Heart right ventricle (tissue), 16 donors: ENCODE measurements at regions not wholly inside any gene's neighbourhood (a gene's known extent, or its start where the extent isn't known, plus 50 kb on each side); places are given as distances from the start of the nearest gene placed in this dataset.

Source experiments
- ATAC-seq, 8 donors: fragments of 200-7000 bp; cut with Tn5 transposase; one replicate each; pipeline ENCODE4 v1.9.1; 2020; ENCODE audit warnings: mild to moderate bottlenecking in 8 of 8, moderate library complexity in 8 of 8, moderate number of reproducible peaks in 1 of 8
- DNase-seq, 2 donors: peaks; one replicate each; pipeline ENCODE4 v3.0.0-alpha.2; 2020
- H3K27ac ChIP-seq, 10 donors: fragments of 200-600 bp; sonication (generic) in 2 of 10; one replicate each; pipeline versions ENCODE4 v1.5.0 to v1.8.0; 2020 to 2022; ENCODE audit warnings: mild to moderate bottlenecking in 3 of 10
- H3K27me3 ChIP-seq, 7 donors: fragments of 200-600 bp; one replicate each; pipeline ENCODE4 v1.8.0; 2021 to 2022; ENCODE audit warnings: mild to moderate bottlenecking in 2 of 7
- H3K36me3 ChIP-seq, 9 donors: fragments of 200-600 bp; sonication (generic) in 1 of 9; one replicate each; pipeline versions ENCODE4 v1.5.0 to v1.8.0; 2020 to 2022; ENCODE audit warnings: mild to moderate bottlenecking in 2 of 9
- H3K4me1 ChIP-seq, 9 donors: fragments of 200-600 bp; sonication (generic) in 1 of 9; one replicate each; pipeline versions ENCODE4 v1.5.0 to v1.8.0; 2020 to 2022; ENCODE audit warnings: mild to moderate bottlenecking in 4 of 9
- H3K4me3 ChIP-seq, 10 donors: fragments of 200-600 bp; sonication (generic) in 2 of 10; one replicate each; pipeline versions ENCODE4 v1.5.0 to v1.8.0; 2020 to 2022; ENCODE audit warnings: mild to moderate bottlenecking in 7 of 10, moderate library complexity in 2 of 10
- H3K9me3 ChIP-seq, 11 donors: fragments of 200-600 bp in 10 of 11; sonication (generic) in 2 of 11; one replicate each; pipeline versions ENCODE4 v1.5.0 to v1.8.0; 2013 to 2022; ENCODE audit warnings: mild to moderate bottlenecking in 2 of 11, control low read depth in 1 of 11, moderate library complexity in 1 of 11
- CTCF ChIP-seq, 9 donors: fragments of 200-600 bp; sonication (generic) in 2 of 9; IDR thresholded peaks; one replicate each; pipeline versions ENCODE4 v1.5.0 to v1.8.0; 2021 to 2022; ENCODE audit warnings: antibody characterized with exemption in 9 of 9, mild to moderate bottlenecking in 5 of 9, moderate library complexity in 1 of 9
- WGBS, 2 donors: extraction: QIAGEN DNeasy Blood & Tissue Kit; methylation state at CpG; one replicate each; pipeline ENCODE4 v1.1.7; 2013; ENCODE audit warnings: inconsistent platforms in 1 of 2; 5-methylcytosine and 5-hydroxymethylcytosine counted together
- intact Hi-C, 10 donors: fragments of 100-400 bp; cut with DNase I; formaldehyde crosslinking; loops; one replicate each; pipeline versions ENCODE4 v1.11.1 to v1.14.2; 2022
- donor health status: Arrhythmogenic right ventricular cardiomyopathy.
- donor health status: ischemic (EF 13 %, LVEDD 7.1; RV severe dilation, severe dysfunction).
- donor health status: healthy with polysubstance abuse.
- donor health status: DM: no; HTN: yes; CAD: no.
- donor health status: DM: no; HTN: no; CAD: no.
- donor health status: ischemic (EF 25% LVEDD 6.9; RV normal size, moderate dysfunction).
- donor health status: ischemic (EF 25% LVEDD 5.7; RV mildly dilated, moderate dysfunction).
- donor health status: healthy.
- donor health status: DM: yes; HTN: yes; CAD: no.
- donor health status: Ischemic cardiomyopathy.
- donor health status: ischemic (EF 35%, LVEDD 5.7; RV mildly dilated, moderate dysfunction).
- donor health status: nonischemic (EF 11% LVEDD 7.7; RV severe dilation, severe dysfunction).
- donor health status: DM: yes; HTN: yes; CAD: no.
- donor health status: PGD.
- donor health status: ischemic (EF 29% LVEDD 5.4; RV normal size, mild dysfunction).
- donor health status: nonischemic (EF 23%, LVEDD 6.1; RV moderate dilation, normal function).

GRCh38 chr11:76259299-76259908, 53.1 kb upstream of the WNT11 start:
- Histone ChIP-seq H3K27me3 (peaks cover 0 to 2% (median 0%) of the 10 kb centered on the region in 7 donors), H3K9me3 (no peaks in the 10 kb centered on the region), H3K4me3 (no peak overlapping the region), H3K4me1 (no peaks in the 10 kb centered on the region), H3K36me3 (no peaks in the 10 kb centered on the region), H3K27ac (no peak overlapping the region)
- no peak for ATAC-seq
- no peak for DNase-seq
- TF ChIP-seq CTCF (IDR thresholded peaks at IDR 0.05), result no peak
- intact Hi-C loops, result no loop called here

GRCh38 chr11:76257074-76257719, 50.9 kb upstream of the WNT11 start:
- H3K4me3 ChIP-seq, result no peak overlapping the region
- no peaks in the 10 kb centered on the region for H3K4me1 ChIP-seq
- TF ChIP-seq CTCF (IDR thresholded peaks at IDR 0.05), result no peak
- intact Hi-C loops, result no loop called here
- peak in 2 of 8 donors; percentile 28 to 30 for ATAC-seq
- DNase-seq, result no peak
- no peaks in the 10 kb centered on the region for H3K9me3 ChIP-seq
- no peak overlapping the region for H3K27ac ChIP-seq
- peaks cover 0 to 6% (median 0%) of the 10 kb centered on the region in 7 donors for H3K27me3 ChIP-seq
- H3K36me3 ChIP-seq, result no peaks in the 10 kb centered on the region
- 53 to 64% methylated on average over 15 of the region's 15 CpGs for WGBS, 2 donors

- Histone ChIP-seq H3K27ac (no peak overlapping the region), H3K4me3 (no peak overlapping the region)
- WGBS, 2 donors, result 83 to 84% methylated on average over 14 of the region's 14 CpGs
These were observed 50.1 kb upstream of the WNT11 start for GRCh38 chr11:76256448-76256847.

More at GRCh38 chr11:76256448-76256847, 50.1 kb upstream of the WNT11 start:
- no peak for DNase-seq
- Histone ChIP-seq H3K36me3 (no peaks in the 10 kb centered on the region), H3K4me1 (peaks cover 0 to 5% (median 0%) of the 10 kb centered on the region in 9 donors), H3K9me3 (no peaks in the 10 kb centered on the region), H3K27me3 (peaks cover 0 to 6% (median 0%) of the 10 kb centered on the region in 7 donors)
- ATAC-seq, result no peak
- intact Hi-C loops, result no loop called here
- TF ChIP-seq CTCF (IDR thresholded peaks at IDR 0.05), result no peak
